Sigmoid colon (tissue), 3 donors: ENCODE measurements at regions not wholly inside any gene's neighbourhood (a gene's known extent, or its start where the extent isn't known, plus 50 kb on each side); places are given as distances from the start of the nearest gene placed in this dataset.

Experiments used
- POLR2A ChIP-seq, 2 donors: fragments of 450-650 bp; IDR thresholded peaks; one replicate each; pipeline ENCODE4 v1.6.1; 2016; ENCODE audit warnings: antibody characterized with exemption in 2 of 2, mild to moderate bottlenecking in 2 of 2, moderate library complexity in 2 of 2
- TF ChIP-seq, protein P1 (sequence below), 4 experiments: fragments of 450-650 bp in 3 of 4; fragments of 200-600 bp in 1 of 4; IDR thresholded peaks; one replicate each; pipeline ENCODE4 v1.5.1; 2016 to 2019; ENCODE audit warnings: antibody characterized with exemption in 4 of 4, mild to moderate bottlenecking in 3 of 4, moderate library complexity in 2 of 4

DNA sequence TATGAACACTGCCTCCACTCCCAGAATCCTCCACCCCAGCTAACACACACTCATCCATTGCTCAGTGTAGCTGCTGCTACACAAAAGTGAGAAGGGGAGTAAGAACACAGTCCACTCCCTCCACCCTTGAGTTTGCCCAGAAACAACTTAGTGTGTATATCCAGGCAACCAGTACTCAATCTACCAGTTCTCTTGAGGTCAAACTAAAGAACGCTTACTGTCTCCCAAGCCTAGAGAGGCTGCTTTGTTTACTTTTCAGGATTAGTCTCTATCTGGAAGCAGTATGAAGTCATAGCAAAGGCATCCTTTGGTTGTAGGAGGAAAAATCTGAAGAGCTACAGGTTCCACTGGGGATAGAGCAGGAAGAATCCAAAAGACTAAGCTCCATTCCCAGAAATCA lies 296.3 kb downstream of the KCNN2 start:
- TF ChIP-seq, protein P1, sequence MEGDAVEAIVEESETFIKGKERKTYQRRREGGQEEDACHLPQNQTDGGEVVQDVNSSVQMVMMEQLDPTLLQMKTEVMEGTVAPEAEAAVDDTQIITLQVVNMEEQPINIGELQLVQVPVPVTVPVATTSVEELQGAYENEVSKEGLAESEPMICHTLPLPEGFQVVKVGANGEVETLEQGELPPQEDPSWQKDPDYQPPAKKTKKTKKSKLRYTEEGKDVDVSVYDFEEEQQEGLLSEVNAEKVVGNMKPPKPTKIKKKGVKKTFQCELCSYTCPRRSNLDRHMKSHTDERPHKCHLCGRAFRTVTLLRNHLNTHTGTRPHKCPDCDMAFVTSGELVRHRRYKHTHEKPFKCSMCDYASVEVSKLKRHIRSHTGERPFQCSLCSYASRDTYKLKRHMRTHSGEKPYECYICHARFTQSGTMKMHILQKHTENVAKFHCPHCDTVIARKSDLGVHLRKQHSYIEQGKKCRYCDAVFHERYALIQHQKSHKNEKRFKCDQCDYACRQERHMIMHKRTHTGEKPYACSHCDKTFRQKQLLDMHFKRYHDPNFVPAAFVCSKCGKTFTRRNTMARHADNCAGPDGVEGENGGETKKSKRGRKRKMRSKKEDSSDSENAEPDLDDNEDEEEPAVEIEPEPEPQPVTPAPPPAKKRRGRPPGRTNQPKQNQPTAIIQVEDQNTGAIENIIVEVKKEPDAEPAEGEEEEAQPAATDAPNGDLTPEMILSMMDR (IDR thresholded peaks at IDR 0.05), result no peak
- no peak for TF ChIP-seq POLR2A (IDR thresholded peaks at IDR 0.05)
